HG02571 (cell line): ENCODE measurements at regions not wholly inside any gene's neighbourhood (a gene's known extent, or its start where the extent isn't known, plus 50 kb on each side); places are given as distances from the start of the nearest gene placed in this dataset.

Source experiments
- ATAC-seq: cut with Tn5 transposase; IDR thresholded peaks from one replicate; pipeline ENCODE4 v1.9.1; 2021; ENCODE audit warnings: mild to moderate bottlenecking, moderate library complexity; ENCODE audit not compliant: unreplicated experiment

GRCh38 chr5:93072831-93073459 is 508.1 kb downstream of the NR2F1-AS1 start:
- no peak for ATAC-seq

- no peak for ATAC-seq
These were observed 509.3 kb downstream of the NR2F1-AS1 start for GRCh38 chr5:93071710-93072109.

GRCh38 chr5:93070938-93071337 is 510.1 kb downstream of the NR2F1-AS1 start:
- ATAC-seq, result no peak

GRCh38 chr5:93069276-93069675 is 511.7 kb downstream of the NR2F1-AS1 start:
- ATAC-seq, result no peak

- ATAC-seq, result no peak
These were observed 518.5 kb downstream of the NR2F1-AS1 start for GRCh38 chr5:93062548-93062947.

GRCh38 chr5:93058309-93058708 is 522.7 kb downstream of the NR2F1-AS1 start:
- ATAC-seq, result no peak

- ATAC-seq, result no peak
These were observed 523.7 kb downstream of the NR2F1-AS1 start for GRCh38 chr5:93057311-93057710.

GRCh38 chr5:93055971-93056370 is 525.0 kb downstream of the NR2F1-AS1 start:
- ATAC-seq, result no peak

GRCh38 chr5:93055561-93055960 is 525.5 kb downstream of the NR2F1-AS1 start:
- ATAC-seq, result no peak

GRCh38 chr5:93054424-93055163 is 526.4 kb downstream of the NR2F1-AS1 start:
- ATAC-seq, result no peak

- no peak for ATAC-seq
These were observed 527.2 kb downstream of the NR2F1-AS1 start for GRCh38 chr5:93053825-93054224.

GRCh38 chr5:93048858-93049257 is 532.2 kb downstream of the NR2F1-AS1 start:
- ATAC-seq, result no peak

GRCh38 chr5:93044859-93045666 is 536.0 kb downstream of the NR2F1-AS1 start:
- no peak for ATAC-seq

- no peak for ATAC-seq
These were observed 541.1 kb downstream of the NR2F1-AS1 start for GRCh38 chr5:93039888-93040287.

- ATAC-seq, result no peak
These were observed 546.1 kb downstream of the NR2F1-AS1 start for GRCh38 chr5:93034621-93035590.

- no peak for ATAC-seq
These were observed 558.1 kb downstream of the NR2F1-AS1 start for GRCh38 chr5:93022796-93023447.

- ATAC-seq, result no peak
These were observed 558.8 kb downstream of the NR2F1-AS1 start for GRCh38 chr5:93022211-93022610.

- ATAC-seq, result no peak
These were observed 561.1 kb downstream of the NR2F1-AS1 start for GRCh38 chr5:93019896-93020295.

GRCh38 chr5:93018461-93018860 is 562.6 kb downstream of the NR2F1-AS1 start:
- no peak for ATAC-seq

GRCh38 chr5:93017849-93018248 is 563.2 kb downstream of the NR2F1-AS1 start:
- ATAC-seq, result no peak
